HEK293 (cell line): ENCODE measurements at regions not wholly inside any gene's neighbourhood (a gene's known extent, or its start where the extent isn't known, plus 50 kb on each side); places are given as distances from the start of the nearest gene placed in this dataset.

ENCODE experiments used
- CTCF ChIA-PET: fragments of 350-600 bp; formaldehyde crosslinking; extraction: SDS; loops from one replicate; lab custom pipeline; 2021; ENCODE audit warnings: antibody characterized with exemption; lab: Yijun Ruan, JAX
- POLR2A ChIA-PET: fragments of 300-600 bp; formaldehyde crosslinking; extraction: SDS; loops from one replicate; lab custom pipeline; 2020; ENCODE audit warnings: antibody characterized with exemption, inconsistent platforms; lab: Yijun Ruan, JAX
- H3K27ac ChIP-seq: fragments of 200-500 bp; sonication (Bioruptor generic); 2 replicates; pipeline ENCODE4 v1.5.1; 2014; ENCODE audit warnings: low read depth, low read length, control low read depth, inconsistent platforms; ENCODE audit errors: extremely low read depth
- H3K36me3 ChIP-seq, 2 experiments: fragments of 200-500 bp in 1 of 2; sonication (Bioruptor generic) in 1 of 2; 1 replicate in 1 of 2; 2 replicates in 1 of 2; pipeline ENCODE4 v1.5.1; 2014 to 2017; ENCODE audit warnings: inconsistent platforms in 2 of 2, low read length in 2 of 2; ENCODE audit not compliant: control insufficient read depth in 2 of 2, insufficient read depth in 1 of 2
- H3K4me1 ChIP-seq: fragments of 200-500 bp; sonication (Bioruptor generic); 2 replicates; pipeline ENCODE4 v1.5.1; 2014; ENCODE audit warnings: mild to moderate bottlenecking, low read length, inconsistent platforms; ENCODE audit not compliant: control insufficient read depth, insufficient read depth
- H3K4me3 ChIP-seq: 2 replicates; pipeline ENCODE4 v1.5.1; 2011; ENCODE audit warnings: low read depth, mild to moderate bottlenecking, control low read depth, low read length, moderate library complexity
- H3K9me3 ChIP-seq: fragments of 200-500 bp; sonication (Bioruptor generic); 2 replicates; pipeline ENCODE4 v1.5.1; 2014; ENCODE audit warnings: low read depth, low read length, inconsistent platforms; ENCODE audit not compliant: control insufficient read depth, insufficient read depth
- BCL11B ChIP-seq: fragments of 450-650 bp; formaldehyde crosslinking; IDR thresholded peaks from 2 replicates; pipeline ENCODE4 v1.5.1; 2016; ENCODE audit warnings: low read depth, missing biosample characterization, missing genetic modification characterization
- KLF7 ChIP-seq: fragments of 450-650 bp; formaldehyde crosslinking; IDR thresholded peaks from 2 replicates; pipeline ENCODE4 v1.5.1; 2016; ENCODE audit warnings: missing biosample characterization, missing genetic modification characterization, borderline replicate concordance
- MZF1 ChIP-seq: fragments of 450-650 bp; formaldehyde crosslinking; IDR thresholded peaks from 2 replicates; pipeline ENCODE4 v1.5.1; 2017; ENCODE audit warnings: missing biosample characterization, missing genetic modification characterization, borderline replicate concordance
- OSR2 ChIP-seq: fragments of 450-650 bp; formaldehyde crosslinking; IDR thresholded peaks from 2 replicates; pipeline ENCODE4 v1.5.1; 2016; ENCODE audit warnings: missing biosample characterization, missing genetic modification characterization
- OVOL3 ChIP-seq: fragments of 450-650 bp; formaldehyde crosslinking; IDR thresholded peaks from 2 replicates; pipeline ENCODE4 v1.5.1; 2016; ENCODE audit warnings: missing biosample characterization, missing genetic modification characterization
- SALL2 ChIP-seq: fragments of 450-650 bp; formaldehyde crosslinking; IDR thresholded peaks from 2 replicates; pipeline ENCODE4 v1.5.0; 2017; ENCODE audit warnings: missing biosample characterization, mild to moderate bottlenecking, missing genetic modification characterization, borderline replicate concordance
- SCRT2 ChIP-seq: fragments of 450-650 bp; formaldehyde crosslinking; IDR thresholded peaks from 2 replicates; pipeline ENCODE4 v1.5.1; 2016; ENCODE audit warnings: missing biosample characterization, missing genetic modification characterization
- SP7 ChIP-seq: fragments of 450-650 bp; formaldehyde crosslinking; IDR thresholded peaks from 2 replicates; pipeline ENCODE4 v1.5.1; 2016; ENCODE audit warnings: missing biosample characterization, missing genetic modification characterization
- TCF7L2 ChIP-seq: IDR thresholded peaks from 2 replicates; pipeline ENCODE4 v1.6.1; 2011; ENCODE audit warnings: low read depth, mild to moderate bottlenecking, inconsistent platforms, low read length, moderate library complexity, borderline replicate concordance
- WT1 ChIP-seq: fragments of 450-650 bp; formaldehyde crosslinking; IDR thresholded peaks from 2 replicates; pipeline ENCODE4 v1.5.1; 2016; ENCODE audit warnings: missing biosample characterization, missing genetic modification characterization
- ZFP69B ChIP-seq: fragments of 450-650 bp; formaldehyde crosslinking; IDR thresholded peaks from 2 replicates; pipeline ENCODE4 v1.5.1; 2016; ENCODE audit warnings: missing biosample characterization, missing genetic modification characterization
- ZNF184 ChIP-seq: fragments of 450-650 bp; IDR thresholded peaks from 2 replicates; pipeline ENCODE4 v1.5.1; 2018; ENCODE audit warnings: missing biosample characterization, mild to moderate bottlenecking, missing genetic modification characterization
- ZNF223 ChIP-seq: fragments of 450-650 bp; formaldehyde crosslinking; IDR thresholded peaks from 2 replicates; pipeline ENCODE4 v1.5.1; 2016; ENCODE audit warnings: missing biosample characterization, missing genetic modification characterization
- ZNF335 ChIP-seq: fragments of 450-650 bp; formaldehyde crosslinking; conservative IDR thresholded peaks from 2 replicates; pipeline ENCODE4 v1.5.1; 2016; ENCODE audit warnings: missing biosample characterization, missing genetic modification characterization
- ZNF433 ChIP-seq: fragments of 450-650 bp; formaldehyde crosslinking; IDR thresholded peaks from 2 replicates; pipeline ENCODE4 v1.5.1; 2016; ENCODE audit warnings: missing biosample characterization, missing genetic modification characterization, low read depth
- ZNF629 ChIP-seq: fragments of 450-650 bp; formaldehyde crosslinking; IDR thresholded peaks from 2 replicates; pipeline ENCODE4 v1.5.1; 2017; ENCODE audit warnings: missing biosample characterization, missing genetic modification characterization
- TF ChIP-seq, protein P1 (sequence below): fragments of 450-650 bp; formaldehyde crosslinking; IDR thresholded peaks from 2 replicates; pipeline ENCODE4 v1.5.1; 2017; ENCODE audit warnings: missing biosample characterization, missing genetic modification characterization
- TF ChIP-seq, protein P2 (sequence below): fragments of 450-650 bp; formaldehyde crosslinking; IDR thresholded peaks from 2 replicates; pipeline ENCODE4 v1.5.1; 2016; ENCODE audit warnings: missing biosample characterization, missing genetic modification characterization
- TF ChIP-seq, protein P3 (sequence below): fragments of 450-650 bp; formaldehyde crosslinking; IDR thresholded peaks from 2 replicates; pipeline ENCODE4 v1.5.1; 2016; ENCODE audit warnings: missing biosample characterization, missing genetic modification characterization
- TF ChIP-seq, protein P4 (sequence below): fragments of 450-650 bp; formaldehyde crosslinking; IDR thresholded peaks from 2 replicates; pipeline ENCODE4 v1.5.1; 2016; ENCODE audit warnings: missing biosample characterization, missing genetic modification characterization
- TF ChIP-seq, protein P5 (sequence below): fragments of 450-650 bp; formaldehyde crosslinking; IDR thresholded peaks from 2 replicates; pipeline ENCODE4 v1.5.1; 2017; ENCODE audit warnings: missing biosample characterization, missing genetic modification characterization

DNA sequence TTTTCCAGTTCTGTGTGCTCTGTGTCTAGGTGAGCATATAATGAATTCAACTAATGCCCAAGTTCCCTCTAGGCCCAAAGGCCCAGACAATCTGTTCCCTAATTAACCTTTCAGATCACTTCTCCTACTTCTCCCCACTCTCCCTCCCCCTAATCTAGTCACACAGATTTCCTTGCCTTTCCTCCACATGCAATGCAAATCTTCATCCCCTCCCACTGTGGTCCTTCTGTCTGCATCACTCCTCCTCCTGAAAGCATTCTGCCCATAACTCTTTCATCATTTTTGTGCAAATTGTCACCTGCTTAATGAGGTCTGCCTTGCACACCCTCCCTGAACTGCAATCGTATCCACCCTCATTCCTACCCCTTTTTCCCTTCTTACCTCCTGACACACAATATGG is 346.6 kb downstream of the FBXO8 start:
- TF ChIP-seq, protein P1, sequence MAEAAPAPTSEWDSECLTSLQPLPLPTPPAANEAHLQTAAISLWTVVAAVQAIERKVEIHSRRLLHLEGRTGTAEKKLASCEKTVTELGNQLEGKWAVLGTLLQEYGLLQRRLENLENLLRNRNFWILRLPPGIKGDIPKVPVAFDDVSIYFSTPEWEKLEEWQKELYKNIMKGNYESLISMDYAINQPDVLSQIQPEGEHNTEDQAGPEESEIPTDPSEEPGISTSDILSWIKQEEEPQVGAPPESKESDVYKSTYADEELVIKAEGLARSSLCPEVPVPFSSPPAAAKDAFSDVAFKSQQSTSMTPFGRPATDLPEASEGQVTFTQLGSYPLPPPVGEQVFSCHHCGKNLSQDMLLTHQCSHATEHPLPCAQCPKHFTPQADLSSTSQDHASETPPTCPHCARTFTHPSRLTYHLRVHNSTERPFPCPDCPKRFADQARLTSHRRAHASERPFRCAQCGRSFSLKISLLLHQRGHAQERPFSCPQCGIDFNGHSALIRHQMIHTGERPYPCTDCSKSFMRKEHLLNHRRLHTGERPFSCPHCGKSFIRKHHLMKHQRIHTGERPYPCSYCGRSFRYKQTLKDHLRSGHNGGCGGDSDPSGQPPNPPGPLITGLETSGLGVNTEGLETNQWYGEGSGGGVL (tag by site-specific recombination) = peak; percentile 31; the same call in 1 of the 2 replicates
- TF ChIP-seq BCL11B (tag by site-specific recombination) = no peak
- TF ChIP-seq ZNF223 (tag by site-specific recombination) = no peak
- TF ChIP-seq SALL2 (tag by site-specific recombination) = no peak
- no peak for TF ChIP-seq ZNF433 (tag by site-specific recombination)
- H3K4me3 ChIP-seq = no peak overlapping the region
- peaks cover 15% of the 10 kb centered on the region for H3K4me1 ChIP-seq
- no peaks in the 10 kb centered on the region for H3K9me3 ChIP-seq
- ChIA-PET POLR2A (no interaction called here), CTCF (no interaction called here)
- H3K27ac ChIP-seq = no peak overlapping the region
- H3K36me3 ChIP-seq = no peaks in the 10 kb centered on the region

DNA sequence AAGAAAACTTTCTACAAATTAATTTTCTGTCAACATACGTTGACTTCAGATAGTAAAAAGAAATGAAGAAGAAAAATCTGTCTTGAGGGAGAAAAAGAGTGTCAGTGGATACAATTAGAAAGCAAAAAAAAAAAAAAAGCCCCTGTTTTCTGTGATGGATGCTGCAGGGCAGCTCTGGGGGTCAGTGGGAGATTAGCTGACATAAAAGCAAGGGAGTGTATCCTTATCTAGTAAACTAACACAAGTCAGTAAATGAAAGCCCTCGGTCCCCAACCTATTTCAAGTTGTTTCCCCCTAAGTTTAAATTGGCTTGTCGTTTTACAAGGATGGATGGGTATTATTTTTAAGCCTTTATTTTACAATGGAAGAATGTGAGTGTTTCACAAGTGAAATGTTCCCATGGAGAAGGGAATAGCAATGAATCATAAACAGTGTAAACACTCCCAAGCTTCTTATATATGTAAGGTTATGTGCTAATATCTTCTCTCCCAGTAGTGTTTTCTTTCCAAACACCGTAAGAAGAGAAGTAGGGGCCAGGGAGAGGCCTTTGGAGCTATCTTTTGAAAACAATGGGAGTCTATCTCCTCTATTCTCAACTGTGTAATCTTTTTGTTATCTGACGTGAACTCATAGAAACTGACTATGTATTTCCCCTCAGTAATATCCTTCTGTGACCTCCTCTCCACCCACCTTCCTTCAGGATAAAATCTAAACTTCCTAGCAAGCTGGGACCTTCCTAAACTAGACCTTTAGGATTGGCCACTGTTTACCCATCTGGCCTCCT is 347.7 kb downstream of the FBXO8 start:
- Histone ChIP-seq H3K4me3 (no peak overlapping the region), H3K36me3 (no peaks in the 10 kb centered on the region), H3K9me3 (no peaks in the 10 kb centered on the region), H3K27ac (peak overlapping the region; percentile 12; the same call in 1 of the 2 replicates), H3K4me1 (peaks cover 15% of the 10 kb centered on the region)
- ChIA-PET POLR2A (no interaction called here), CTCF (no interaction called here)
- TF ChIP-seq ZNF629 (tag by site-specific recombination) (no peak), TCF7L2 (peak; percentile 69), WT1 (peak; percentile 59), ZNF335 (tag by site-specific recombination) (0 out of 2 replicates have a peak, but pooled peaks have one; percentile 36), SP7 (no peak)

DNA sequence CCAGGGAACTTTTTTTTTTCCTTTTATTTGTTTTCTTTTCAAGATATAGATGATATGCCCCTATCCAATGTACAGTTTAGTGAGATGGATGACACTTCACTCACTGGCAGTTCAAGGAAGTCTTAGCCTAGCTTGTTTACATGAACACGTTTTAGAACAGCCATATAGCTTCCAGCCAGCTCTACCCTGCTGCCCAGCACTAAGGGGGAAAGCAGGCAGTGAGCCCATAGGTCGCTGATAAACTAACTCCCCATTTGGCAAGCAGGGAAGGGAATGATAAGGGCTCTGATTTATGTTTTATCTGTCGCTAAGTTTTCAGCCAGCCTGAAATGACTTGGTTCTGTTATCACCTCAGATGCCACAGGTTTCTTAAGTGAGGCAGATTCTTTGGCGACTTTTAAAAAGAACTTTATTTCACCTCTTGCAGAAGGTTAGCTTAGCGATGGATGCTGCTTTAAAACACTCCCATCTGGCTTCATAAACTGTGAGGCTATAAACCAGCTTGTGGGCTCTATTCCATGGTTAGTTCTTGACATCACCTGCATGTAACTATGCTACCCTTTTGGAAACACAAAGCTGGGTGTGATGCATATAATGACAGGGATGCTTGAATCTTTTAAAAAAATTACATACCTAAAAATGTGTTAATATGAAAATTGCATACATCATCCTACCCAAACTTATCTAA is 348.4 kb downstream of the FBXO8 start:
- Histone ChIP-seq H3K36me3 (no peaks in the 10 kb centered on the region), H3K4me3 (no peak overlapping the region), H3K9me3 (no peaks in the 10 kb centered on the region), H3K27ac (peak overlapping the region; percentile 29; the same call in 1 of the 2 replicates), H3K4me1 (peaks cover 15% of the 10 kb centered on the region)
- ChIA-PET CTCF (no interaction called here), POLR2A (no interaction called here)
- peak; percentile 28; the same call in 1 of the 2 replicates for TF ChIP-seq KLF7 (tag by site-specific recombination)
- TF ChIP-seq SCRT2 (tag by site-specific recombination) = peak; percentile 38; the same call in 1 of the 2 replicates
- TF ChIP-seq, protein P2, sequence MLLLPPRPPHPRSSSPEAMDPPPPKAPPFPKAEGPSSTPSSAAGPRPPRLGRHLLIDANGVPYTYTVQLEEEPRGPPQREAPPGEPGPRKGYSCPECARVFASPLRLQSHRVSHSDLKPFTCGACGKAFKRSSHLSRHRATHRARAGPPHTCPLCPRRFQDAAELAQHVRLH (tag by site-specific recombination) = peak; percentile 83
- peak; percentile 91 for TF ChIP-seq MZF1 (tag by site-specific recombination)
- TF ChIP-seq OSR2 = peak; percentile 84; the same call in 1 of the 2 replicates
- TF ChIP-seq WT1 = peak; percentile 86
- TF ChIP-seq, protein P3, sequence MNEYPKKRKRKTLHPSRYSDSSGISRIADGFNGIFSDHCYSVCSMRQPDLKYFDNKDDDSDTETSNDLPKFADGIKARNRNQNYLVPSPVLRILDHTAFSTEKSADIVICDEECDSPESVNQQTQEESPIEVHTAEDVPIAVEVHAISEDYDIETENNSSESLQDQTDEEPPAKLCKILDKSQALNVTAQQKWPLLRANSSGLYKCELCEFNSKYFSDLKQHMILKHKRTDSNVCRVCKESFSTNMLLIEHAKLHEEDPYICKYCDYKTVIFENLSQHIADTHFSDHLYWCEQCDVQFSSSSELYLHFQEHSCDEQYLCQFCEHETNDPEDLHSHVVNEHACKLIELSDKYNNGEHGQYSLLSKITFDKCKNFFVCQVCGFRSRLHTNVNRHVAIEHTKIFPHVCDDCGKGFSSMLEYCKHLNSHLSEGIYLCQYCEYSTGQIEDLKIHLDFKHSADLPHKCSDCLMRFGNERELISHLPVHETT = no peak
- TF ChIP-seq, protein P4, sequence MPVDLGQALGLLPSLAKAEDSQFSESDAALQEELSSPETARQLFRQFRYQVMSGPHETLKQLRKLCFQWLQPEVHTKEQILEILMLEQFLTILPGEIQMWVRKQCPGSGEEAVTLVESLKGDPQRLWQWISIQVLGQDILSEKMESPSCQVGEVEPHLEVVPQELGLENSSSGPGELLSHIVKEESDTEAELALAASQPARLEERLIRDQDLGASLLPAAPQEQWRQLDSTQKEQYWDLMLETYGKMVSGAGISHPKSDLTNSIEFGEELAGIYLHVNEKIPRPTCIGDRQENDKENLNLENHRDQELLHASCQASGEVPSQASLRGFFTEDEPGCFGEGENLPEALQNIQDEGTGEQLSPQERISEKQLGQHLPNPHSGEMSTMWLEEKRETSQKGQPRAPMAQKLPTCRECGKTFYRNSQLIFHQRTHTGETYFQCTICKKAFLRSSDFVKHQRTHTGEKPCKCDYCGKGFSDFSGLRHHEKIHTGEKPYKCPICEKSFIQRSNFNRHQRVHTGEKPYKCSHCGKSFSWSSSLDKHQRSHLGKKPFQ (tag by site-specific recombination) = peak; percentile 61; the same call in 1 of the 2 replicates
- peak; percentile 60; the same call in 1 of the 2 replicates for TF ChIP-seq OVOL3 (tag by site-specific recombination)
- no peak for TF ChIP-seq ZFP69B
- no peak for TF ChIP-seq ZNF184 (tag by site-specific recombination)
- TF ChIP-seq, protein P5, sequence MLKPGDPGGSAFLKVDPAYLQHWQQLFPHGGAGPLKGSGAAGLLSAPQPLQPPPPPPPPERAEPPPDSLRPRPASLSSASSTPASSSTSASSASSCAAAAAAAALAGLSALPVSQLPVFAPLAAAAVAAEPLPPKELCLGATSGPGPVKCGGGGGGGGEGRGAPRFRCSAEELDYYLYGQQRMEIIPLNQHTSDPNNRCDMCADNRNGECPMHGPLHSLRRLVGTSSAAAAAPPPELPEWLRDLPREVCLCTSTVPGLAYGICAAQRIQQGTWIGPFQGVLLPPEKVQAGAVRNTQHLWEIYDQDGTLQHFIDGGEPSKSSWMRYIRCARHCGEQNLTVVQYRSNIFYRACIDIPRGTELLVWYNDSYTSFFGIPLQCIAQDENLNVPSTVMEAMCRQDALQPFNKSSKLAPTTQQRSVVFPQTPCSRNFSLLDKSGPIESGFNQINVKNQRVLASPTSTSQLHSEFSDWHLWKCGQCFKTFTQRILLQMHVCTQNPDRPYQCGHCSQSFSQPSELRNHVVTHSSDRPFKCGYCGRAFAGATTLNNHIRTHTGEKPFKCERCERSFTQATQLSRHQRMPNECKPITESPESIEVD (tag by site-specific recombination) = peak; percentile 80
